GM23338 (cell line): ENCODE measurements at regions not wholly inside any gene's neighbourhood (a gene's known extent, or its start where the extent isn't known, plus 50 kb on each side); places are given as distances from the start of the nearest gene placed in this dataset.

Experiments
- ATAC-seq: fragments of 200-7000 bp; cut with Tn5 transposase; 3 replicates; pipeline ENCODE4 v1.9.1; 2020
- DNase-seq: peaks from one replicate; pipeline ENCODE4 v3.0.0-alpha.2; 2015; ENCODE audit warnings: low spot score
- H2AFZ ChIP-seq: fragments of 200-600 bp; sonication (generic); 2 replicates; pipeline ENCODE4 v1.8.0; 2016; ENCODE audit warnings: antibody characterized with exemption, mild to moderate bottlenecking, moderate library complexity
- H3F3A ChIP-seq: fragments of 200-600 bp; sonication (generic); replicated peaks from 2 replicates; pipeline ENCODE4 v1.8.0; 2017; ENCODE audit warnings: antibody characterized with exemption, mixed run types, low read depth
- H3K27ac ChIP-seq: fragments of 200-600 bp; sonication (generic); 2 replicates; pipeline ENCODE4 v1.6.1; 2016; ENCODE audit warnings: low read depth
- H3K27me3 ChIP-seq: fragments of 200-600 bp; sonication (generic); 2 replicates; pipeline ENCODE4 v1.8.0; 2016; ENCODE audit warnings: mild to moderate bottlenecking, mixed run types, moderate library complexity; ENCODE audit not compliant: insufficient read depth
- H3K36me3 ChIP-seq: fragments of 200-600 bp; sonication (generic); 2 replicates; pipeline ENCODE4 v1.8.0; 2016; ENCODE audit warnings: mild to moderate bottlenecking; ENCODE audit not compliant: insufficient read depth
- H3K4me1 ChIP-seq: fragments of 200-600 bp; sonication (generic); 2 replicates; pipeline ENCODE4 v1.8.0; 2016; ENCODE audit warnings: mild to moderate bottlenecking, moderate library complexity; ENCODE audit not compliant: insufficient read depth
- H3K4me2 ChIP-seq: fragments of 200-600 bp; sonication (generic); 2 replicates; pipeline ENCODE4 v1.7.1; 2017; ENCODE audit warnings: mixed run types
- H3K4me3 ChIP-seq: fragments of 200-600 bp; sonication (generic); 2 replicates; pipeline ENCODE4 v1.6.1; 2016; ENCODE audit warnings: mixed run types
- H3K79me2 ChIP-seq: fragments of 200-600 bp; sonication (generic); replicated peaks from 2 replicates; pipeline ENCODE4 v1.8.0; 2017; ENCODE audit warnings: mild to moderate bottlenecking; ENCODE audit not compliant: insufficient read depth
- H3K9me2 ChIP-seq: fragments of 200-600 bp; sonication (generic); 2 replicates; pipeline ENCODE4 v1.8.0; 2017; ENCODE audit not compliant: insufficient read depth
- H4K20me1 ChIP-seq: fragments of 200-600 bp; sonication (generic); replicated peaks from 2 replicates; pipeline ENCODE4 v1.8.0; 2017; ENCODE audit warnings: mild to moderate bottlenecking; ENCODE audit not compliant: insufficient read depth
- H3K27ac Mint-ChIP-seq: 2 replicates; pipeline ENCODE4 v1.8.0; 2020; ENCODE audit warnings: inconsistent platforms, mild to moderate bottlenecking, moderate library complexity, mixed read lengths
- H3K27me3 Mint-ChIP-seq: 3 replicates; pipeline ENCODE4 v1.8.0; 2022; ENCODE audit warnings: low read depth, mild to moderate bottlenecking, moderate library complexity, mixed read lengths, inconsistent platforms; ENCODE audit not compliant: insufficient read depth, poor library complexity
- H3K36me3 Mint-ChIP-seq: 3 replicates; pipeline ENCODE4 v1.8.0; 2021; ENCODE audit warnings: low read depth, mild to moderate bottlenecking, inconsistent platforms, moderate library complexity, mixed read lengths
- H3K4me1 Mint-ChIP-seq: 3 replicates; pipeline ENCODE4 v1.8.0; 2020; ENCODE audit warnings: mild to moderate bottlenecking, inconsistent platforms, mixed read lengths
- H3K4me3 Mint-ChIP-seq: 3 replicates; pipeline ENCODE4 v1.8.0; 2021; ENCODE audit warnings: moderate library complexity, mild to moderate bottlenecking, inconsistent platforms, mixed read lengths
- H3K9me3 Mint-ChIP-seq: 3 replicates; pipeline ENCODE4 v1.8.0; 2020; ENCODE audit warnings: moderate library complexity, mild to moderate bottlenecking, inconsistent platforms, mixed read lengths
- CTCF ChIP-seq, 2 experiments: fragments of 200-600 bp in 1 of 2; sonication (generic) in 1 of 2; conservative IDR thresholded peaks; 2 replicates each; pipeline versions ENCODE4 v1.5.1 to v1.6.1; 2016 to 2017; ENCODE audit warnings: antibody characterized with exemption in 2 of 2, low read depth in 2 of 2, mild to moderate bottlenecking in 2 of 2, moderate library complexity in 1 of 2
- ETS1 ChIP-seq: IDR thresholded peaks from 2 replicates; pipeline ENCODE4 v1.6.1; 2016; ENCODE audit warnings: antibody characterized with exemption
- POLR2AphosphoS5 ChIP-seq: IDR thresholded peaks from 2 replicates; pipeline ENCODE4 v1.6.1; 2016; ENCODE audit warnings: antibody characterized with exemption, low read depth
- REST ChIP-seq: IDR thresholded peaks from one replicate; pipeline ENCODE4 v1.6.1; 2018; ENCODE audit warnings: antibody characterized with exemption; ENCODE audit not compliant: unreplicated experiment

- H3K4me3 Mint-ChIP-seq, result no peak overlapping the region
- Histone ChIP-seq H4K20me1 (no peaks in the 10 kb centered on the region), H3K9me2 (peaks cover 9% of the 10 kb centered on the region; the same call in 1 of the 2 replicates), H2AFZ (no peak overlapping the region), H3K4me1 (peaks cover 10% of the 10 kb centered on the region), H3K4me2 (no peak overlapping the region), H3K27me3 (no peaks in the 10 kb centered on the region), H3K79me2 (no peaks in the 10 kb centered on the region), H3F3A (no peaks in the 10 kb centered on the region), H3K4me3 (no peak overlapping the region), H3K36me3 (no peaks in the 10 kb centered on the region), H3K27ac (no peak overlapping the region)
- ATAC-seq, result no peak
- peaks cover 24% of the 10 kb centered on the region for H3K4me1 Mint-ChIP-seq
- H3K9me3 Mint-ChIP-seq, result peaks cover 4% of the 10 kb centered on the region
- no peak for TF ChIP-seq ETS1
- TF ChIP-seq REST, result no peak
- no peak for DNase-seq
- no peak overlapping the region for H3K27ac Mint-ChIP-seq
- H3K36me3 Mint-ChIP-seq, result peaks cover 5% of the 10 kb centered on the region; the same call in 2 of the 3 replicates
- peaks cover 3% of the 10 kb centered on the region for H3K27me3 Mint-ChIP-seq
These were observed 263.2 kb downstream of the IL15 start for GRCh38 chr4:141899541-141899940.

- H3K9me3 Mint-ChIP-seq, result peaks cover 4% of the 10 kb centered on the region
- peaks cover 9% of the 10 kb centered on the region; the same call in 1 of the 2 replicates for H3K9me2 ChIP-seq
- H3K79me2 ChIP-seq, result no peaks in the 10 kb centered on the region
- H3K36me3 ChIP-seq, result no peaks in the 10 kb centered on the region
- DNase-seq (no peak), ATAC-seq (no peak)
- H3K4me2 ChIP-seq, result no peak overlapping the region
- H3K4me3 ChIP-seq, result no peak overlapping the region
- no peak overlapping the region for H3K27ac Mint-ChIP-seq
- H3F3A ChIP-seq, result no peaks in the 10 kb centered on the region
- peaks cover 10% of the 10 kb centered on the region for H3K4me1 ChIP-seq
- no peak overlapping the region for H3K27ac ChIP-seq
- H3K36me3 Mint-ChIP-seq, result peaks cover 5% of the 10 kb centered on the region; the same call in 2 of the 3 replicates
- H3K27me3 ChIP-seq, result no peaks in the 10 kb centered on the region
- H3K27me3 Mint-ChIP-seq, result peaks cover 3% of the 10 kb centered on the region
- no peak overlapping the region; the same call in 1 of the 2 replicates for H2AFZ ChIP-seq
- H3K4me3 Mint-ChIP-seq, result no peak overlapping the region
- no peaks in the 10 kb centered on the region for H4K20me1 ChIP-seq
- H3K4me1 Mint-ChIP-seq, result peaks cover 24% of the 10 kb centered on the region
- TF ChIP-seq CTCF (conservative IDR thresholded peaks at IDR 0.05; ENCODE audit: low read depth in 2 of 2) (no peak), POLR2AphosphoS5 (no peak), ETS1 (no peak), REST (no peak)
These were observed 264.5 kb downstream of the IL15 start for GRCh38 chr4:141900856-141901255.
